ENCODE measurements at regions not wholly inside any gene's neighbourhood (a gene's known extent, or its start where the extent isn't known, plus 50 kb on each side); places are given as distances from the start of the nearest gene placed in this dataset.

DNA sequence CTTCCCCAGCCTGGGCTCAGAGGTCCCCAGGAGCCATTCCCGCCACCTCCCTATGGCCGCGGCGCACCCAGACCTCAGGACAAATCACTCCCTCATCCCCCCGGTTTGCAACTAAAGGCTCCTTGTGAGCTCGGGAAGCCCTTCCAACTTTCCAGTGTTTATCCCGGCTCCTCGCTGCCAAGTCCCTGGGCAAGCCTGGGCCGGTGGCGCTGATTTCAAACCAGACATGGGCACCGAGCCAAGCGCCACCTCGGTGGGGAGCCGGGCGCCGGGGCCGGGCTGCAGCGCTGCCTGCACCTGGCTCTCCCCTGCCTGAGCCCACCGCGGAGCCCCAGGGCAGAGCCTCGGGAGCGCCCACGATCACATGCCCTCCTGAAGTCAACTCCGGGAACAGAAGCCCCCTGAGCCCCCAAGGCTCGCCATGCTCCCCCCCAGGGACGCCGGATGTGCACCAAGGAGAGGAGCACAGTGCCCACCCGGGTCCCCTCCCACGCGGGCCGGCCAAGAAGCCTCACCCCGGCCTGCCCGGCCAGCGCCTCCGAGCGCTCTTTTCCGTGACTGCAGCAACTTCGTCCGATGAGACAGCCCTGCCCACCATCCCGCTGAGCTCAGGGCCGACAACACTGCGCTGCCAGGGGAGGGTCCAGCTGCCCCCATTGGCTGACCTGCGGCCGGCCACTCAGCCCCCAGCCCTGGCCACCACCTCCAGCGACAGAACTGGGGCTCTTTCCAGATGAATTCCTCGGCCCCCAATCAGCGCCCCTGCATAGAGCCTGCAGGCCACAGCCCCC lies 50.0 kb downstream of the NCOR2 start:
- DNase-seq = peak; percentile 91

DNA sequence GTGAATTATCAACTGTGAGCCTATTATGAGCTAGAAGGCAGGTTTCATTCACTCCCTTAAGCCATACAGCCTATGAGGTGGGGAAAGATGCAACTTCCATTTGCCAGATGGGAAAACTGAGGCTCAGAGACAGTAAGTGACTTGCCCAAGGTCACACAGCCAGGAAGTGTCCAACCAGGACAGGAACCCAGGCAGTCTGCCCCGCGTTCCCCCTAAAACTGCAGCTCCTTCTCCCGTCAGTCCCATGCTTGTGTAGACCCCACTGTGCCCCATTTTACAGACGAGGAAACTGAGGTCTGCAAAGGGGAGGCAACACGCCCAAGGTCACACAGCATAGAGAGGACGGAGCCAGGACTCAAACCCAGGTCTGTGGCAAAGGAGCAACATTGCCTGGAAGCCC lies 50.6 kb downstream of the NCOR2 start:
- DNase-seq = no peak

DNA sequence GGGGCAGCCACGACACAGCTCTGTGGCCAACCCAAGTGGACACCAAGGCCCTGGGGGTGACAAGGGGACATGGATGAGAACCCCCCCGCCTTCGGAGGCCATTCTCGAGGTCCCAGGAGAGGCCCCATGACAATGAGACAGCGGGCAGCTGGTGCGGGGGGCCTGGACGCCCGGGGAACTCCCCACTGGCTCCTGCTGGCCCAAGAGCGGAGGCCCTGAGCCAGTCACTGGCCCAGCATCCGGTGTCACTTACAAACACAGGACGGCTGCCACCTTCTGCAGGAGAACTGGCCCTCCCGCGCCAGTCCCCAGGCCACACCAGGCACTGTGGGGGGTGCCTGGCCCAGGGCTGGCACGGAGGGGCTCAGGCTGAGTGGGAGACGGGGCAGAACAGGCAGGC lies 51.4 kb downstream of the NCOR2 start:
- DNase-seq = no peak

GRCh38 chr12:124514996-124515932 lies 52.1 kb downstream of the NCOR2 start:
- no peak for DNase-seq

GRCh38 chr12:124514145-124514995 lies 53.0 kb downstream of the NCOR2 start:
- DNase-seq = no peak

DNA sequence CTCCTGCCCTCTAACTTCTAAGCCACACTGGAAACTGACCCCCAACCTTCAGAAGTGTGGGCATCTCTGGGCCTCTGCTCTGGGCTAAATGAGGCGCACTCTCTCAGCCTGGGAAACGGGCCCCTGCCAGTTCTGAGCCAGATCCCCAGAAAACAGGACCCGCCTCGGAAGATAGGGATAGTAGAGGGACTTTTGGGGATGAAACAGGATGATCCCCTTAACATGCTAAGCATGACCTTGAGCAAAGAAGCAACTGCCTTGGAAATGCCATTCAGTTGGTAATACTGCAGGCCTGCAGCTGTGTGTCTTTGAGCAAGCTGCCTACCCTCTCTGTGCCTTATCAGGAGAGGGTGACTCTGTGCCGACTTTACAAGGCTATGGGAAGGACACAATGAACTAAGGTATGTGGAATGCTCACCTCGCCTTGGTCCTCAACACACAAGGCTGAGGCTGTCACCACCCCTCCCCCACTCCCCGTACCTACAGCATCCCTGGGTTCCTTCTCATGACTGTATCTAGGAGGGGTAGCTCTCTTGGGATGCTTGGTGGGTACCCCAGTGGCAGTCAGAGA lies 54.0 kb downstream of the NCOR2 start:
- DNase-seq = no peak

- peak; percentile 66 for DNase-seq
These were observed 54.6 kb downstream of the NCOR2 start for GRCh38 chr12:124512667-124513296.

DNA sequence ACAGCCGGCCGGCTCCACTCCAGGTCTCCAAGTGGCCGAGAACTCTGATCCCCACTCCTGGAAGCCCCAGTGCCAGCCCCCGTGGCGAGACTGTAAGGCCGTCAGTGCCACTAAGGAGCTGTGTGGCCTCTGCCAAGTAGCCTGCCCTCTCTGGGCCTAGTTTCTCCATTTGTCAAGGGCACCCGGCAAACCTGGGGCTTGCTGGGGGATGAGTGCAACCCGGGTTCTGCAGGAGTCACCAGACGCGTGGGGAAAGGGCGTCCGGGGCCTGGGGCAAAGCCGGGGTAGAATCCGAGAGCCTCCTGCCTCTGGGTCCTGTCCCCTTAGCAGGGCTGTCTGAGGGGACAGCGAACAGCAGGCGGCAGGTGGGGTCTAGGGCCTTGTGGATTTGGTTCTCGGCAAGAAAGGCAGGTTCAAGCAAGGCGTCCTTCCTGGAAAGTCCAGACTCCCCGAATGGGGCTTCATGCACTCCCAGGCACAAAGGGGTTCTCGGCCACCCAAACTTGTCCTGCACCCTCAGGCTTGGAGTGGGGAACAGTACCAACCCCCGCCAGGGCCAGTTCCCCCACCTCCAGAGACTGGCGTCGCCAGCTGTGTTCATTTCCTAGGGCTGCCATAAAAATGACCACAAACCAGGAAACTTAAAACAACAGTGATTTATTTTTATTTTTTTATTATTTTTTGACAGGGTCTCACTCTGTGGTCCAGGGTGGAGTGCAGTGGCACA lies 56.0 kb downstream of the NCOR2 start:
- DNase-seq = no peak

GRCh38 chr12:124510301-124510970 lies 57.0 kb downstream of the NCOR2 start:
- DNase-seq = no peak

DNA sequence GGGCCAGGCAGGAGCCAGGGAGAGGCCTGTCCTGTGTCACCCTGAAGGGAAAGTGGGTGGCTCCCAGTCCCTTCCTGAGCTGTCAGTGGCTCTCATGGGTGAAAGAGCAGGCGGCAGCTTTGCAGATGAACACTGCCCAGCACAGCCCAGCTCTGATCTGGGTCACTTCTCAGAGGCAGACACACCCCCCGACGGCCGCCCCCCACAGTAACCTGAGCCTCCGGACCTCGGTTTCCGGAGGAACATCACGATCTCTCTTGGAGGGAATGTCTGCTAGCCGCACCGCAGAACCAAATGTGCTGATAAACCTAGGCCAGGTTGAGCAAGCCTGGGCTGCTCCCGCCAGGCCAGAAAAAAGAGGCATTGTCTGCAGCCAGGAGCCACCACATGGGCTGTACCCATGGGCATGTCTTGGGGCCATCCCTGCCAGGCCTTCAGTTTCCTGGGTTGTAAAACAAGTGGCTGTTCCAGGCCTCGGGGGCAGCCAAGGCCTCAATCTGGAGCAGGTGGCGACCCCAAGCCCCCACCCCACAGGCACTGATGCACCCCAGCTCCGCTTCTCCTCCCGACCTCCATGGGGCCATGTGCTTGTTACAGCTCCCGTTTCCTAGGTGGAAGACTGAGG lies 57.6 kb downstream of the NCOR2 start:
- DNase-seq = no peak

DNA sequence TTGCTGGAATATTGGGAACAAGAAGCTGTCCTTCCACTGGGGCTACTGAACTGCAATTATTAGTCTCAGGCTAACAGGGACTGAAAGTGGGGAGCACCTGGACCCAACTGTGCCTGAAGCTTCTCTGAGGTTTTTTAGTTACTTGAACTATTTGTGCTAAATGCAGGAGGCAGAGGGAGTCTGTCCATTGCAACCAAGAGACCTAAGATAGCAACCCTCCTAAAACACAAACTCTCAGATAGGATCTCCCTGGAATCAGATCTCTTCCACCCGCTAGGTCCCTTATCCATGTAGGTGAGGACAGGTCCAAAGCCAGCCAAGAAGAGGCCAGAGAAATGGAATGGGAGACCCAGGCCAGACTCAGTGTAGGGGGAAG lies 58.1 kb downstream of the NCOR2 start:
- no peak for DNase-seq

GRCh38 chr12:124508381-124509079 lies 58.9 kb downstream of the NCOR2 start:
- DNase-seq = no peak

DNA sequence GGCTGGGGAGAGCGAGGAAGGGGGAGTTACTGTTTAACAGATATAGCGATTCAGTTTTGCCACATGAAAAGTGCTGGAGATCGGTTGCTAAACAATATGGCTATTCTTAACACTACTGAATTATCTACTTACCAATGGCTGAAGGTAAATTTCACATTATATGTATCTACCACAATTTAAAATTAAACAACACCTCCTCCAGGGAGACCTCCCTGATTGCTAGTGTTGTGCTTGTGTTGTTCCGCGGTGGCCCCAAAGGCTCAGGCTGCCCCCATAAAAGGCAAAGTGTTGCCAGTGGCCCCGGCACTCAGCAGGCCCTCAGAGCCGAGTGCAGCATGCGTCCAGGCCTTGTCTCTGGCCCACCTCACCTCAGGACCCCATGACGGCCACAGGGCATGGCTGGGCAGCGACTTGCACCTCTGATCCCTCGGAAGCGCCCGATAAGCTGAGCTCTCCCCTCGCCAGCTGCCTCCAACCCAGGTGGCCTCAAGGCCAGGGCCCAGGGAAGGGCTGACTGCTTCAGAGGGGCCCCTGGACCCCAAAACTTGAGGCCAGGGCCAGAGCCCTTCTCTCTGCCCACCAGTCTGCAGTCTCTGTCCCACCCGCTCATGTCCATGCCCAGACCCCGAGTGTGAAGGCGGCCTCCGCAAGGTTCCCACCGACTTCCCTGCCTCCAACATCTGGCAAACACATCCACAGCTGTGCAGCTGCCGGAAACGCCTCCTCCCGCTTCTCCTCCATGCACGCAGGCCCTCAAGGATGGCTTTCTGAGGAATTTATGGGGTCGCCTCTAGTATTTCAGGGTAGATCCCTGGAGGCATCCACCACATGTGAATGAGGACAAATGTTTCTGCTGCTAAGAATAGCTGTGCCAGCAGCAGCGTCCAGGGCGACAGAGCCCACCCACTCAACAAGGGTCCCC lies 60.0 kb downstream of the NCOR2 start:
- DNase-seq = no peak

DNA sequence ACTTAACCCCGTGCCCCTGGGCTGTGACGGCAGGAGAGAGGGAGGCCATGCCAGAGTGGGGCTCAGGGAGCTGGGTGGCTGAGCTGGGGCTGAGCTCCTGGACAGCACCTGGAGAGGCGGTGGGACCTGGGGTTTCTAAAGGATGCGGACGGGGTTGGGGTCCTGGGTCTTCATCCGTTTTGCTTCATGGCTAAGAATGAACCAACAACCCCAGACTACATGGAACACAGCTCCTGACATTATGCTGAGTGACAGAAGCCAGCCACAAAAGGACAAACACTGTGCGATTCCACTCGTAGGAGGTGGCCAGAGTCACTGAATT lies 60.6 kb downstream of the NCOR2 start:
- no peak for DNase-seq

DNA sequence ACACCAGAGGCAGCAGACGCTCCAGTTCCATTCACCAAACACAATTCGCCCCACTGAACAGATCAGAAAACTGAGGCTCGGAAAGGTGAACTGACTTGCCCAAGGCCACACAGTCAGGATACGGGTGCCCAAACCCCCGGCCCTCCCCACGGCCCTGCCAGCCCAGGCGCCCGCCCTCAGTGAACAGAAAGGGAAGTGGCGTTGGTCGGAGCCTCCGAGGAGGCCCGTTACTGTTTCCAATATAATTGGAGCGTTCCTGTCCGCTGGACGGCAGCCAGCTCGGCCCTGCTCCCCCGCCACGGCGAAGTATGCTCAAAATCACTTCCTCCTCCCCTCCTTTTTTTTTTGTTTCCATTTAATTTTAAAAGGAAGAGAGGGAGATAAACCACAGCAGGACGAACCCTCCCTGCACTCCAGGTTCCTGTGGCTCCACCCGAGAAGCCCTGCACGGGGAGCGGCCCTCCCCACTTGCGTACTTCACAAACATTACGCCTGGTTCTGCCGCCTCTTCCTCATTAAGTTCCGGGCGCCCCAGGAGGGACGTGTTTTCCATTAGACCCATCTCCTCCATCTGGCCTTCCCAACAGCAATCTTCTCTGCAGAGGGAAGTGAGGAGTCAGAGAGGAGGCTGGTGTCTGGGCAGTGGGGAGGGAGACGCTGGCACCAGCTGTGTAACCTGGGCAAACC lies 61.1 kb downstream of the NCOR2 start:
- DNase-seq = peak; percentile 49

- no peak for DNase-seq
These were observed 62.2 kb downstream of the NCOR2 start for GRCh38 chr12:124505001-124505818.

- DNase-seq = no peak
These were observed 63.0 kb downstream of the NCOR2 start for GRCh38 chr12:124504273-124505000.

All from DMS79 (cell line).